Activated CD4-positive, alpha-beta T cell treated with anti-CD3 and anti-CD28 coated beads, Interleukin-2, amount 50 U/mL, for 48 hours (primary cell): ENCODE measurements at regions not wholly inside any gene's neighbourhood (a gene's known extent, or its start where the extent isn't known, plus 50 kb on each side); places are given as distances from the start of the nearest gene placed in this dataset.
"Not testable (repeated sequence)": the region's sequence is repeated elsewhere in the genome, so short reads cannot be mapped to it uniquely, and the experiment has no call there.

ENCODE experiments used
- DNase-seq, 2 experiments: peaks; one replicate each; pipeline ENCODE4 v3.0.0-alpha.2; 2020

DNA sequence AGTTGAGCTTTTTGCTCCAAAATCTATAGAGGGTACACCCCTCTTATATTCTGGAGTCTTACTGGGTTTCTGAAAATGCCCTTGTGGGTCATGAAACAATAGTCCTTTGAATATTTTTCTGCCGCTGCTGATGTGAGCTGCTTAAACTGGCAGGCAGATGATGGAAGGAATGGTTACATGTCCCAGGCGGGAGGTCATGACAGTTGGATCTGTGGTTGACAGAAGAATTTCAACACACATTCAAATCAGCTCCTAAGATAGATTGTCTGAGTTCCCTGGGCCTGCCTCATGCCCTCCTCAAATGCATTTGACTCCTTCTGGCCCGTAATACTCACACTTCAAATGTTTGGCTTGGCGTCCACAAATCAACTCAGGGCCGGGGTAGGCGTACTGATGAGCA is 105.0 kb upstream of the IKBKE start:
- not testable (repeated sequence) for DNase-seq

DNA sequence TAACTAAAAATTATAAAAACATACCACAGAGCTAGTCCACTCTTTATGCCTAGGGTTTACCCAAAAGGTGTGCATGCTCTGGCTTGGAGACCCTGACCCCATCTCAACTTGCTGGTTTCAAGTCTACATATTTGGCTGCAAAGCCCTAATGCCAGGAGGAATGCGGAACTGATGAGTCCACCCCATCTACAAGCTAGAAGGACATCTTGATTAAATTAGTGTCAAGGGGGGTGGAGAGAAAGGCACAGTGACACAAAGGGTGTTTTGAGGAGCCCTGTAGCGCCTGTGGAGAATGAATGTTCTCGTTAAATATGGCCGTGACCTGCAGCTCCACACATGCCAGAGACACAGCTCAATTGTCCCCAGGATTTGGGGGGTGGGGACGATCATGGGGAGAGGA is 104.1 kb upstream of the IKBKE start:
- DNase-seq, result not testable (repeated sequence)

DNA sequence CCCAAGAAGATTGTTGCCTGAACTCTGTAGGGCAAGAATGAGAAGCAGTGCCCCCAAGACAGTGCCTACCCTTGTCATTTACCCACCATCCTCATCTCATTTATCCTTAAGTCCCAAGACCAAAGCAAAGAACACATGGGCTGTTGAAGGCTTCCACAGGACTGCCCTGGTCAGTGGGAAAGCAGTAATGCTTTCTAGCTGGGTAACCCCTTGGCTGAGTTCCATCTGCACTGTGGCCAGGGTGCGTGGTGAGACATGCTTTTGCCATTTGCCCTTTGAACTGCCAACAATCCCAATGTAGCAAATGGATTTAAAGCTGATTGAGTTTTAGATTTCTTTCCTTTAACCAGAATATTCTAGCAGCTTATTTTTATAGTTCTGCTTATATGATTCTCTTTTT is 103.5 kb upstream of the IKBKE start:
- DNase-seq, result not testable (repeated sequence)

DNA sequence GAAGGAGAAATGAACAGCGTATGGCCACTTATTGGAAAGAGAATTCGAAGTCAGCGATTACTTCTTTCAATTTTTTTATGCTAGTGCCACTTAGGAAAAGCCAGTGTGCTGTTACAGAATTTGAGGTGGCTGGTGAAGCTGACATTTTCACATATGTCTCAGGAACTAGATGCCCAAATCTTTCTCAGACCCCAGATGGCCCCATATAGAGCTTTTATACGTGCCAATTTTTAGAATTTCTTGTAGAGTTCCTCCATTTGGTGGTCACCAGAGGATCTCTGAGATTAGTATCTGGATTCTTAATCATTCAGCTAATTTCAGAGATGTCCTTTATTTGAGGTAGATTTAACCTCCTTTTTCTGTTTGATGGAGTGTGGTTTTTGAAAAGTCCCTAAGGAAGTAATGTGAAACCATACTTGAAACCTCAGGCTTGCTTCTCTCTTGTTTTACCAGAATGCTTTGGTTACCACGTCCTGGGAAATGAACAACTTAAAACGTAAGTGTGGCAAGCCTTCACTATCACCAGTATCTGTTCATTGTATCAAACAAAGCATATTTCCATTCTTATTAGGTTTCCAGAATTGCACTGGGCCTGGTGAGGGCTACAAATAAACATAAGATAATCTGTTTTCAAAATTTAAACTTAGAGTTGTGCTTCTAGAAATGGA is 102.2 kb upstream of the IKBKE start:
- DNase-seq, result not testable (repeated sequence)

DNA sequence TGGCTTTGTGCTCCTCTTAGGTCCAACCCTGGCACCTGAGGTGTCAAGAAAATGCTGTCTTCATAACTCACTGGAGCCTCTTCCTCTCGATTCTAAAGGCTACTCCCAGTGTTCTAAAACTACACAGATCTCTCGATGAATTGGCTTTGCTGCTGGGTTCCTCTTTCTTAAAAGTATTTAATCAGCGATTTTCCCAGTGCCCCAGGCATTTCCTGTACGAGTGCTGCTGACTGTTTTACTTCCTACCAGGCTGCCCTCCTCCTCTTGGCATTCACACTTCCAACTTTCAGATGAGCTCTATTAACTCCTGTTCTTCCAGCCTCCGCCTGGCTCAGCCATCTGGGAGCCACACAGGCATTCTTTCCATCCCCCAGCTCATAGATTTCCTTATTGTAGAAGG is 95.6 kb upstream of the IKBKE start:
- DNase-seq, result not testable (repeated sequence)

DNA sequence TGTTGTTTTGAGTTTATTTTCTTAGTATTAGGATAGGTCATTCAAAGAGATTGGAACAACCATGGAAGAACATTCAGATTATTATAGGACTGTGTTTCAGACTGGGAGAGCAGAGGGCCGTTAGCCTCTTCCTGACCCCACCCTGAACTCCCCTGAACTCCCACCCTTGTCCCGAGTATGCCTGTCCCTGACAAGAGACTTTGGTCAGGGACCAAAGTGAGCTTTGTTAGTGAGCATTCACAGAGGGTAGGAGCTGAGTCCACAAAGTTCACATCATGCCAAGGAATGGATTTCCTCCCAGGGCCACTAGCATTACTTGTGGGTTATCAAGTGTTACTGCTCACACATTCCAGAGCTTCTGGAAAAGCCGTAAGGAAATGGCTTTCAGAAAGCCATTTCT is 94.7 kb upstream of the IKBKE start:
- not testable (repeated sequence) for DNase-seq

DNA sequence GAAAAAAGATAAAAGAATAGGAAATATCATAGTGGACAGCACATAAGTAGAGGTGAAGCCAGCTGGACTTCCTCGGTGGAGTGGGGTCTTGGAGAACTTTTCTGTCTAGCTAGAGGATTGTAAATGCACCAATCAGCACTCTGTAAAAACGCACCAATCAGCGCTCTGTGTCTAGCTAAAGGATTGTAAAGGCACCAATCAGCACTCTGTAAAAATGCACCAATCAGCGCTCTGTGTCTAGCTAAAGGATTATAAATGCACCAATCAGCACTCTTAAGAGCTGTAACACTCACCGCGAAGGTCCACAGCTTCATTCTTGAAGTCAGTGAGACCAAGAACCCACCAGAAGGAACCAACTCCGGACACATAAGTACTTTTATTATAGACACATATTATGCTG is 91.8 kb upstream of the IKBKE start:
- DNase-seq, result not testable (repeated sequence)

DNA sequence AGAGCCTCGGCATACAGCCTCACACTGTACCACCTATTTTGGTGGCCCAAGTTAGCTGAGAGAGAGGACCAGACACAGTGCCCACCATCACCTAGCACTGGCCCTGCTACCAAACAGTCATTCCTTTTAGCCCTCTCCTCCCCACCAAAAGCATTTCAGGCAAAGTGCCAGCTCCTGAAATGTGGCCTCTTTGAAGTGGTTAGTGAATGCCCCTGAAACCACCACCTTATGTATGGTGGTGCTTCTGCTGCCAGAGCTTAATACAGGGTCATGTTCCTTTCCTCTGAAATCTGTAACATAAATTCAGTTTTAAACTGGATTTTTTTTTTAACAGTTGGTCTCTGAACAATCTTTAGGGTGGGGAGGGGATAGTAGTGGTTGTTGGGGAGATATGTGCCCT is 91.0 kb upstream of the IKBKE start:
- DNase-seq, result not testable (repeated sequence)

DNA sequence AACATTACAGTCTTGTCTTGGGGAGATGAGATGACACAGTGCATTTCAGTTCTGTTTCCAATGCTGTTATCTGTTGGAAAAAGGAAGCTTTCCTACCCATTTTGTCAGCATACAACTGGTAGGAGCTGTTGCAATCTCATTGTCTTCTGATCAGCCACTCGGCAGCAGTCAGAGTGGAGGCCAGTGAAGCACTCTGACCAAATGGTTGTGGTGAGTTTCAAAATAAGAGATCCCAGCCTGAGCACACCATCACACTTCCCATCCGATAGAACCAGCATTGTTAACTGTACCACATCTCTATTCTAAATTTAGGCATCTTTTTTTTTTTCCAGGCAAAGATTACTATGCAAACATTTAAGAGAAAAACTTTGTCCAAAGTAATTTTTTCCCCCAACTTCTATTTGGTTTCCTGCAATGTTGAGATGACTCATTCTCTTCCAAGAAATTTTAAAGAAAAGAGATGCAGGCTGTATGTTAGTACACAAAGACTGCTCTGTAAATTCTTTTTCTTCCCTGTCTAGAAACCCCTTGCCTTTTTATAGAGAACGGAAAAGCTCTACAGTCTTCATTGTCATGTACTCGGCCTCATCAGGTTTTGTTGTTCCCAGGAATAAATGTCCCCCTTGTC is 90.0 kb upstream of the IKBKE start:
- DNase-seq, result not testable (repeated sequence)

DNA sequence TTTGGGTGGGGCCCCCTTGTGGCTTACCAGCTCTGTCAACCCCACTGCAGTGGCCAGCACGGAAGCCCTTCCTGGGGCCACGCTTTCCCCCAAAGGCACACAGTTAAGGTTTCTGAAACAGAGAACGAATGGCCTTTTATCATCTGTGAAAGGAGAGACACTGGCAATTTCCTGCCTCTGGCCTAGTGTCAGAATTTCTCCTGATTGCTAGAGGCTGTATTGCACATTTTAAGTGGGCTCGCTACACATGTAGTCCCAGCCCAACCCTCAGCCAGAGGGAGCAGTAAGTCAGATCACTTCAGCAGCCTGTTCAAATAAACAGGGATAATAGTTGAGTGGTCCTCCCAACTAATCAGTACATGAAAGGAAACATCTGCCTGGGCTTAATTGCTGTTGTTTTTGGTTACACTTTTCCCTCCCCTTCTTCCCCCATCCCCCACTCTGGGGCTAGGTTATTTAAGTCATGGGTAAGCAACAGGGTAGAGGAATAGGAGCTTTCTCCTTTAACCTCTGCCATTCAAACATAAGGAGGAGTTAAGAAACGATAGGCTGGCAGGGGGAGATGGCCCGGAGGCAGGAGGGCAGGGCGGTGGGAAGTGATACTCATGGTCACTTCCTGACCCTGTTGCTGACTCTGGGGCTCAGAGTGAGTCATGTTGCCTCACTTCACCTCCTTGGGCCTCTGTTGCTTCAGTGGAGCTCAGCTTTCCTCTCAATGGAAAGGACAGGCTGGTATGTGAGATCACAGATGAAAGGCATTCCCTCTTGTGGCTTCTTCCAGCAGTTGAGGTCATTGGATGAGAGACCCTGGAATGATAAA is 89.3 kb upstream of the IKBKE start:
- peak in 1 of 2 experiments; percentile 6 for DNase-seq

DNA sequence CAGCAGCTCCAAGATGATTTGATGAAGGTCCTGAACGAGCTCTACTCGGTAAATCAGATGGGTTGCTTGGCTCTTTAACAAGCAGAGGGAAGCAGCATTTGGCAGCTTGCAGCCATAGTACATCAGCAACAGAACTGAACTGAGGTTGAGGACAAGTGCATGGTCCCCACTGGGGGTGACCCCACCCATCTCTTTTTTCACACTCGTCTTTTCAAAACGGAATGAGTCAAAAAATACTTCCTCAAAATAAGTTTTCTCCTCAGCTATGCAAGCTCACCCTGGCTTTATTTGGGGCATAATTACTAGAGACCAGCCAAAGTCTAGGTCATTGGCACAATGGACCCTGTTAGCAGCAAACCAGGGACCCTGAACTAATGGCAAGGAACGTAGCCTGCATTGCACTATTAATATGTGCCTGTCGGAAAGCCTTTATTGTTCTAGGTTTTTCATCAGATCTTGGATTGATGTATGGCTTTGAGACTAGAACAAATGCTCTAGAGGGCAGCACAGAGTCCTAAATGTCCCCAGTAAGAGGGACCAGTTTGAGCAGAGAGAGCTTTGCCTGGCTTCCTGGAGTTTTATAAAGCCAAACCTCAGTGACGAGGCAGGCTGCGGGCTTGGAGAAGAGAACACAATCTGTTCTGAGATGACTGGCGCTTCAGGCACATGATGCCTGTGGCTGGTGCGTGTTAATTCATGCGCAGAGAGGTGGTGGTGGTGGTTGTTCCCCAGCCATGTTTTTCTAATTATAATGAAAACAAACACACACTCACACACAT is 86.1 kb upstream of the IKBKE start:
- peak in 1 of 2 experiments; percentile 9 for DNase-seq

DNA sequence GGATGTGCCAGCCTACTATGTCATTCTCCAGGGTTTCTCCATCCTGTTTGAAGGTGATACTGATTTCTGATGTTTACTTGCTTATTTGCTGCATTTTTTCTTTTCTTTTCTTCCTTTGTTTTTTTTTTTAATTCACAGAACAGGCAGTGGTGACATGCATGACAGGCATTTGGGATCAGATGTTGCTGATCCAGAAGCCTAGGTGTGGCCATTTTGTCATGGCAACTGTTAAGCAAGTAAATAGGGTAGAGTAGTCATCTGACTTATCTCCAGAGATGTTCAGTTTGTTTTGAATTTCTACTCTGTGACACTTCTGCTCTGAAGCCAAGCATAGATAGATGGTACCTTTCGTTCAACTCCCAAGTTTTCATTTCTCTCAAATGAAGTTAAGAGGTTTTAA is 85.4 kb upstream of the IKBKE start:
- DNase-seq, result not testable (repeated sequence)

DNA sequence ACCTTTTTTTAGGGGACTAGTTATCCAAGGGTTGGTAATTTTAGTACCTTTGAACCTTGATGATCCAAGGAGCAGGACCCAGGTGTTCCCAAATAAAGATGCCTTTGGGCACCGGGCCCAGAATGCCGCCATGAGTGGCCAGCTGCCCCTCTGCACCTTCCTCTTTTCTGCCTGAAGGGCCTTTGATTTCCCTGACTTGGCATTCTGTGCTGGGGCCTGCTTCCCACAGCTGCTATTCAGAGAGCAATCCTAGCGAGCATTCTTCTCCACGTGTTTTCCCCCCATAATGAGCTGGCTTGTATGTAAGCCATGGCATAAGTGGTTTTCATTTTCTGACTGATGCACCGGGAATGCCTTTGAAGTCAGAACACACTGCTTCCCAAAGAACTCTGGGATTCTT is 82.6 kb upstream of the IKBKE start:
- not testable (repeated sequence) for DNase-seq

DNA sequence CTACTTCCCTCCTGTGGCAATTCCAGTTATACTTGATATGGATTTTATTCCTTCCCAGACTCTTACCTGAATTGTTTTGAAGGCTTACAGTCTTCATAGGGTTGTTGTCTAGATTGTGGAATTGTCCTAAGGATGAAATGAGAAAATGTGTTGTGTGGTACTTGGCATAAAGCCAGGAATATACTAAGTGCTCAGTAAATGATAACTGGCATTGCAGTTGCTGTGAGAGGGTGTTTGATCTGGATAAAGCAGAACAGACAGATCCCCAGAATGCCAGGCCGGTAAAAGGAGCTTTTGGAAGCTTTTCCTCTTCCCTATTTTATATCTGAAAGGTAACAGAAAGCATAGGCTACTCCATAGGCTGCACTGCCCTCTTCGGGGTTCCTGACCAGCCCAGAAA is 78.4 kb upstream of the IKBKE start:
- DNase-seq, result not testable (repeated sequence)

DNA sequence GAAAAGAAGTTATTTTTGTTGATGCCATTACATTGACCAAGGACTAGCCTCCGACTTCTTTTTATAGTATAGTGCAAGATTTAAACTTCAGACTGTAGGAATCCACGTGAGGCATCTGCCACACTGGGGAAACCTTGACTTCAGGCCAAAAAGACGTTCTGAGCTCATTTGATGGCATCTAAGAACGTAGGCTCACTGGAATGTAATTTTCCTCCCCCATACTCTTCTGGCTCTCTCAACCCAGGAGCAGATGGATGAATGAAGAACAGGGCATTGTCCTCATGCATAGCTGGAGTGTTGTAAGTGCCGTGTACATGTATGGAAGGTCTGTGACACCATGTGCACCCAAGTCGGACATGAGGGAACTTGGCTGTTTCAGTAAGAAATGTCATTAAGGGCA is 72.8 kb upstream of the IKBKE start:
- DNase-seq, result not testable (repeated sequence)

DNA sequence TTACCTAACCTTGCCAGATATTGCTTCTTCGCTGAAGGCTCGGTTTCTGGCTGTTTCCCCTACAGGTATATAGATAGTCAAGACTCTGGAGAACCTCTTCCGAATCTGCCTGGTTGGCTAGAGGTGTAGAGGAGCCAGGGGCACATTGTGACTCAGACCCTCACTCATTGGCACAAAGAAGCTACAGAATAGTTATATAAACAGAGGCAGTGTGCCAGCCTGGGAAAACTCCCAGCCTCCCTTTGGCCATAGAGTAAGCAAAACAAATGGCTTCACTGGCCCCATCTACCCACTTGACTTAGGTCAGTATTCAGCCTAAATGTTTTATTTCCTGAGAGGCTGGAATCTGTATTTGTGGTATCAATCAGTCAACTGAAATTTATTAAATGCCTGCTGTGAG is 72.0 kb upstream of the IKBKE start:
- not testable (repeated sequence) for DNase-seq

DNA sequence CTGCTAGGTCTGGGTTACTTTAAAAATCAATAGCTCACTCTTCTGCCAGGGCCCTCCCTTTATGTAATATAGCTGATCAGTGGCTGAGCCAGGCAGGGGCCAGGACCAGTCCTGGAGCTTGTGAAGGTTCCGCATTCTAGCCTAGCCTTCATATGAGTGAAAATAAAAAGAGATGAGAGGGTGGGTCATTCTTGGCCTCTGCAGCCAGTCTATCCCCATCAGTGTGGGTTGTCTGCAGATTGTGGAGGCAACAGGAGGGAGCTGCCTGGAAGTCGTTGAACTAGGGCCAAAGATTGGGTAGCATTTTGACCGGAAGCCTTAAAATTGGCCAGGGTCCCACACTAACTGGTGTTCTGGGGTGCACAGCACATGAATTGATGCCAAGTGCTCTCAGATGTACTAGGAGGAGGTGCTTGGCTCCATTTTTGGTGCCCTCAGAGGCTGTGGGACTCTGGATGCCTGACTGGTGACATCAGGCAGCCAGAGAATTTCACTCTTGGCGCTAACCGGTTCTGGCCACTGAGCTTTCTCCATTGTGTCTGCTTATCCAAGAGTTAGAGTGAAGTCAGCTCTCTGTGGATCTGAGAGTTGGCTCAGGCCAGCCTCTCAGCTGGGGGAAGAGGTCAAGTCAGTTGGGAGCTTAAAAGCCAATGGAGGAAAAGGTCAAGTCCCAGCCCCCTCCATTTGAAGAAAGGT is 66.5 kb upstream of the IKBKE start:
- DNase-seq, result not testable (repeated sequence)

DNA sequence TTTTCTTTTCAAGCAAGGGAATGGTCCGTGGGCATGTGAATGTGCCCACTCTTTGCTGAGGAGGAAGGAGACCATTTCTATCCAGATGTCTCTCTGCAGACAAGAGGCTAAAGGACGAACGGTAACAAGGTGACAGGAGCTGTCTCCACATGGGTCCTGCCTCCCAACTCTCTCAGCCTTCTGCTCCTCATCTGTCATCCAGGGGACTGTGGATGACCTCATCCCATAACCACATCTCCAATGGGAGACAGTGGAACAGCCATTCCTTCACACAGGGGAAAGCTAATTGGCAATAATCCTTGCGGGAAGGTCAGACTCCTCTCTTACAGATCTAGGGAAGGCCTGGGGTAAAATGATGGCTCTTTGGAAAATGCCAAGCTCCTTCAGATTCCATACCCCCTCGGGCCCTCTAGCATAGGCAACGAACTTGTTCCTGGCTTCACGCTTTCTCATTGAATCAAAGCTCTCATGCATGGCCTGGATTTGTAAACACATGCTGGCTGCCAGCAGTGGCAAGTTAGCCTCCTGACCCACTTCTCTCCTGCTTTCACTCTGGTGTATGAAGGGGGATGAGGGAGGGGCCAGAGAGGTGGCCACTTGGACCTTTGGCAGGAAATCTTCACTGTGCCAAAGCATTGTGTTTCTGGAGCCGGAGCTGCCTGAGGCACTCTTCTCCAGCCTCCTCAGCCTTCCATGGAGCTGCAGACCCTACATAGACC is 65.8 kb upstream of the IKBKE start:
- not testable (repeated sequence) for DNase-seq

DNA sequence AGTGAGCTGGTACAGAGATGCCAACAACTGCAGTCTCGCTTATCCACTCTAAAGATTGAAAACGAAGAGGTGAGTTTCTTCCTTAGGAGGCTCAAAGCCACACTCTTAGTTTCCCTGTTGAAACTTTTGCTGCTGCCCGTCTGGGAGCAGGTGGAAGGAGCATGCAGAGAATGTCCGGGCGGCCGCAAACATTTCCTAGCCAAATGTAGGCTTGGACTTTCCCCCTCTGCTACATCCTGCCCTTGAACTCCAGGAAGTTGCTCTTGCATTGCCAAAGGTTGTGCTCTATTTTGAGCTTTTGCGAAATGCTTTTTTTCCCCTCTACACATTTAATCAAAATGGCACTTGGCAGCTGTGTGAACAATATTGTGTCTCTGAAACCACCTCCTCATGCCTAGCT is 65.0 kb upstream of the IKBKE start:
- not testable (repeated sequence) for DNase-seq

DNA sequence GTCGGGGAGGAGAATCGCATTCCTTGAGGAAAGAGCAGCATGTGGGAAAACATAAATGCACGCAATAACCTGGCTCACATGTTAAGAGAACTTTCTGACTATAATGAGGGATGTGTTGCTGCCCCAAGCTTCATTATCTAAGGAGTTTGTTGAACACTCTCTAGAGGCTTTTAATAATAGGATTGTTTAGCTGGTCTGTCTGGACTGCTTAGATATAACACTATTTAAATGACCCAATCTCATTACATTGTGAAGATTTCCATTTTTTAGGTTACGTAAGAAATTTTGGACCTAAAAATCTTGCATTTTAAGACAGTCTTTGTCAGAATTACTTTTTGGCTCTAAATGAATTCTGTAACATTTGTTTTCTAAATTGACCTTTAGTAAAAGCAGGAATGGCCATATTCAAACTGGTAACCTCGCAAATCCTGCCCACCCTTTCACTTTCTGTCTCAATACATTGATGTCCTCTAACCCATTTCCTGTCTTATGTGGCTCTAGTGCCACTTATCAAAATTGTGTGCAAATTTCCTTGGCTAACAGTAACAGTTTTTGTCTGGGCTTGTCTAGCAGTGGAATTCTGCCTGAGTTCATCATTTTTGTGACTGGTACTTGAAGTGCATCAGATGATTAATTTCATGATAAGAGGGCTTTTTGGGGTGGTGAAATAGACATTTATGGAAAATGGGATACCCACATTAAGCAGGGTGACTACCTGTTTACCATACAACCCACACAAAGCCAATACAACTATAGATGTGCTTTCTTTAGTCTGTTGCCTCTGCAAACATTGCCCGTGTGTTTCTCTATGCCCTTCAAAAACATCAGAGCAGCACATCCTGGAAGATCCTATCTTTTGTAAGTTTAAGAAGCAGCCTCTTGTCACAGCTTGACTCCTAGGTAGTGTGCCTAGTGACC is 61.6 kb upstream of the IKBKE start:
- not testable (repeated sequence) for DNase-seq

DNA sequence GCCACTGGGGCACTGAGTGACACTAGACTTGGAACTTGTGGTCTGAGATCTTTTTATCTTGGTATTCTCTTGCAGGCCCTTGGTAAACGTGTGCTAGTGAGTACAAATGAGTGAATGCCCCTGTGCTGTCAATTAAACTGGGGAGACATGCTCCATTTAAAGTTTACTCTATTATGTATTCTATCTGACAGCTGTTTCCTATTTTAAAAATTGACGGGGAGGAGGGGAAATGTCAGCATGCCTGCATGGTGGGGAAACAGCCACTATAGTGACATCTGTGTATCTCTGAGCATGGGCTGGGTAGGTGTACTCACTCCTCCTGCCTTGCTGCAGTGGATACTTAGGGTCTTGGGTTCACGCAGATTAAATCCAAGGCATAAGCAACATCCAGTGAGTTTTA is 59.0 kb upstream of the IKBKE start:
- no peak for DNase-seq
